HCT116 (cell line): ENCODE measurements at regions not wholly inside any gene's neighbourhood (a gene's known extent, or its start where the extent isn't known, plus 50 kb on each side); places are given as distances from the start of the nearest gene placed in this dataset.

ENCODE experiments used
- CBX3 ChIP-seq: IDR thresholded peaks from 2 replicates; pipeline ENCODE4 v1.6.1; 2012; ENCODE audit warnings: low read depth
- CEBPB ChIP-seq: IDR thresholded peaks from 2 replicates; pipeline ENCODE4 v1.6.1; 2012; ENCODE audit warnings: low read depth
- CTCF ChIP-seq, 3 experiments: fragments of 200-600 bp in 1 of 3; sonication (generic) in 1 of 3; IDR thresholded peaks in 2 of 3; conservative IDR thresholded peaks in 1 of 3; 2 replicates each; pipeline ENCODE4 v1.5.1; 2012 to 2017; ENCODE audit warnings: low read depth in 2 of 3, low read length in 2 of 3, antibody characterized with exemption in 1 of 3, borderline replicate concordance in 1 of 3, control low read depth in 1 of 3, mild to moderate bottlenecking in 1 of 3, mixed read lengths in 1 of 3, mixed run types in 1 of 3, moderate library complexity in 1 of 3; ENCODE audit not compliant: insufficient read depth in 1 of 3
- EZH2 ChIP-seq: fragments of 200-600 bp; sonication (generic); IDR thresholded peaks from 2 replicates; pipeline ENCODE4 v1.6.1; 2017; ENCODE audit warnings: antibody characterized with exemption, mixed run types
- EZH2phosphoT487 ChIP-seq: fragments of 200-600 bp; IDR thresholded peaks from 2 replicates; pipeline ENCODE4 v1.6.1; 2018; ENCODE audit warnings: antibody characterized with exemption, borderline replicate concordance
- FOSL1 ChIP-seq: IDR thresholded peaks from 2 replicates; pipeline ENCODE4 v1.6.1; 2012; ENCODE audit warnings: low read depth
- JUND ChIP-seq: IDR thresholded peaks from 2 replicates; pipeline ENCODE4 v1.6.1; 2012
- POLR2A ChIP-seq: IDR thresholded peaks from 2 replicates; pipeline ENCODE4 v1.7.0; 2011; ENCODE audit warnings: borderline replicate concordance; ENCODE audit not compliant: insufficient read depth, insufficient read length; ENCODE audit errors: extremely low read depth
- POLR2AphosphoS5 ChIP-seq: IDR thresholded peaks from 2 replicates; pipeline ENCODE4 v1.6.1; 2011; ENCODE audit warnings: mild to moderate bottlenecking, low read depth, low read length, moderate library complexity
- SIN3A ChIP-seq: IDR thresholded peaks from 2 replicates; pipeline ENCODE4 v1.6.1; 2012; ENCODE audit warnings: low read depth
- TF ChIP-seq, protein P1 (sequence below): IDR thresholded peaks from 2 replicates; pipeline ENCODE4 v1.6.1; 2012

DNA sequence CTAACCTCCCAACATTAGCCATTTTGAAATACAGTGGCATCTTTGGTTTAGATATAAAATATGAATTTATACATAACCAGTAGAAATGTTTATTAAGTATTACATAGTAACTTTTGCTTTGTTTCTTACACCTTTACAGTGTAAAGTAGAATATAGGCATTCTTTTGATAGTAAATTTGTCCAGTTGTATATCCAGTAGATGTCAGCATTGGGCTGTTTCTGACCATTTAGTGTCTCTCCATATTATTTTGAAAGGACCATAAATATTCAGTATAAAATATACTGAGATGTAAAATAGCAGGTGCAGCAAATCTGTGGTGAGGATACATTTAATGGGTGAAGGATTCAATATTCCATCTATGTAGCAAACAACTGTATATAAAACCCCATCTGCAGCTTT is 115.8 kb upstream of the ZRANB2 start:
- TF ChIP-seq EZH2: no peak
- no peak for TF ChIP-seq CTCF (IDR thresholded peaks at IDR 0.05 in 2 of 3, conservative IDR thresholded peaks at IDR 0.05 in 1 of 3; ENCODE audit: borderline replicate concordance in 1 of 3, insufficient read depth in 1 of 3, low read depth in 2 of 3, low read length in 2 of 3)
- no peak for TF ChIP-seq SIN3A
- no peak for TF ChIP-seq CEBPB
- TF ChIP-seq JUND: no peak
- TF ChIP-seq CBX3: no peak
- TF ChIP-seq POLR2AphosphoS5: no peak
- TF ChIP-seq FOSL1: no peak
- no peak for TF ChIP-seq EZH2phosphoT487
- no peak for TF ChIP-seq POLR2A
- TF ChIP-seq, protein P1, sequence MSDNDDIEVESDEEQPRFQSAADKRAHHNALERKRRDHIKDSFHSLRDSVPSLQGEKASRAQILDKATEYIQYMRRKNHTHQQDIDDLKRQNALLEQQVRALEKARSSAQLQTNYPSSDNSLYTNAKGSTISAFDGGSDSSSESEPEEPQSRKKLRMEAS: no peak
